ENCODE measurements at regions not wholly inside any gene's neighbourhood (a gene's known extent, or its start where the extent isn't known, plus 50 kb on each side); places are given as distances from the start of the nearest gene placed in this dataset.

DNA sequence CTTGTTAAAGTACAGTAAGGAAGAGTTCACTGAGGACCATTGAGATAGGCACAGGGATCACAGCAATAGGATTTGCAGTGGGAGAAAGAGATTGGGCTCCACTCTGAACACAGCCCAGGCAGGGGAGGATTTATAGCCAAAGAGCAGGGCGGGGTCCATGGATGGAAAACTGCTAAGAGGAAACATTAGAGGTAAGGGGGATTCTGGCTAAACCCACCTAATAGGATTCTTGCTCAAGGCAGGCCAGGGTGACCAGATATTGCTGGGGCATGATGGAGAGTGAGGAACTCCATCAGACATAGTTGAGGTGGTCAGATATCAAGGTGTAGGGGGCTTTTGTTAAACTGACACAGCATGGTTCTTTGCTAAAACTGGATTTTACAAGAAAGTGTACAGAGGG, 372.8 kb downstream of the NPHP4 start:
- TF ChIP-seq EGR1 (IDR thresholded peaks at IDR 0.05; ENCODE audit: low read depth in 2 of 2) (no peak), RXRA (IDR thresholded peaks at IDR 0.05) (no peak), HNF4G (IDR thresholded peaks at IDR 0.05) (no peak), RAD21 (IDR thresholded peaks at IDR 0.05) (no peak), YY1 (IDR thresholded peaks at IDR 0.05) (no peak)
- TF ChIP-seq, protein P1, sequence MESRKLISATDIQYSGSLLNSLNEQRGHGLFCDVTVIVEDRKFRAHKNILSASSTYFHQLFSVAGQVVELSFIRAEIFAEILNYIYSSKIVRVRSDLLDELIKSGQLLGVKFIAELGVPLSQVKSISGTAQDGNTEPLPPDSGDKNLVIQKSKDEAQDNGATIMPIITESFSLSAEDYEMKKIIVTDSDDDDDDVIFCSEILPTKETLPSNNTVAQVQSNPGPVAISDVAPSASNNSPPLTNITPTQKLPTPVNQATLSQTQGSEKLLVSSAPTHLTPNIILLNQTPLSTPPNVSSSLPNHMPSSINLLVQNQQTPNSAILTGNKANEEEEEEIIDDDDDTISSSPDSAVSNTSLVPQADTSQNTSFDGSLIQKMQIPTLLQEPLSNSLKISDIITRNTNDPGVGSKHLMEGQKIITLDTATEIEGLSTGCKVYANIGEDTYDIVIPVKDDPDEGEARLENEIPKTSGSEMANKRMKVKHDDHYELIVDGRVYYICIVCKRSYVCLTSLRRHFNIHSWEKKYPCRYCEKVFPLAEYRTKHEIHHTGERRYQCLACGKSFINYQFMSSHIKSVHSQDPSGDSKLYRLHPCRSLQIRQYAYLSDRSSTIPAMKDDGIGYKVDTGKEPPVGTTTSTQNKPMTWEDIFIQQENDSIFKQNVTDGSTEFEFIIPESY (IDR thresholded peaks at IDR 0.05) = no peak
- TF ChIP-seq, protein P2, sequence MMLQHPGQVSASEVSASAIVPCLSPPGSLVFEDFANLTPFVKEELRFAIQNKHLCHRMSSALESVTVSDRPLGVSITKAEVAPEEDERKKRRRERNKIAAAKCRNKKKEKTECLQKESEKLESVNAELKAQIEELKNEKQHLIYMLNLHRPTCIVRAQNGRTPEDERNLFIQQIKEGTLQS (IDR thresholded peaks at IDR 0.05) = no peak
- DNase-seq (ENCODE audit: low spot score) = no peak
- no peak overlapping the region for H3K9ac ChIP-seq (ENCODE audit: low read depth in 1 of 2, low read length in 2 of 2)
- 81% methylated on average over 1 of the region's 1 CpG for WGBS
- no peaks in the 10 kb centered on the region for H3K36me3 ChIP-seq (ENCODE audit: control insufficient read depth in 4 of 4, insufficient read depth in 3 of 4, low read depth in 1 of 4, low read length in 3 of 4)
- no peaks in the 10 kb centered on the region for H3K9me3 ChIP-seq (ENCODE audit: control insufficient read depth in 4 of 4, low read length in 3 of 4)
- H3K27ac ChIP-seq (ENCODE audit: low read depth in 1 of 2, low read length in 2 of 2) = no peak overlapping the region
- H3K27me3 ChIP-seq (ENCODE audit: control insufficient read depth in 4 of 4, insufficient read depth in 4 of 4, low read length in 3 of 4) = peaks cover 0 to 4% (median 0%) of the 10 kb centered on the region in 4 donors
- no peaks in the 10 kb centered on the region for H3K4me1 ChIP-seq (ENCODE audit: control insufficient read depth in 4 of 4, insufficient read depth in 4 of 4, low read length in 3 of 4)
- no peak overlapping the region for H3K4me3 ChIP-seq (ENCODE audit: low read depth in 1 of 3, low read length in 3 of 3)

DNA sequence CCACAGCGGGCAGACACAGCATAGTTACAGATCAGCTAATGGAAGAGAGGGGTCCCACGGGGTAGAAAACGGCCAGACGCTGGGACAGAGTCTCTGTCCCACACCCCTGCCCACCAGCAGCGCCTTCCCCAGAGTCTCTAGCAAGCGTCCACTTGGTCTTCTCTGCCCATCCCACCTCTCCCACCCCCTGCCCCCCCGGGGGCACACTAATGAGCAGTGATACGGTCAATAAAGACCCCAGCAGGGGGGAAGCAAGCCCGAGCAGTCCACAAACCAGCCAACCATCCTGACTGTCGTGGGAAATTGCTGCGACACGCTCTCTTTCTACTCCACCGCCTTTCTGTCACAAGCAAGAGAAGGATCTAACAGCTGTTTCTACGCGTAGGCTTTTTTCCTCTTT, 374.7 kb downstream of the NPHP4 start:
- Histone ChIP-seq H3K27ac (ENCODE audit: low read depth in 1 of 2, low read length in 2 of 2) (no peak overlapping the region), H3K4me1 (ENCODE audit: control insufficient read depth in 4 of 4, insufficient read depth in 4 of 4, low read length in 3 of 4) (no peaks in the 10 kb centered on the region), H3K27me3 (ENCODE audit: control insufficient read depth in 4 of 4, insufficient read depth in 4 of 4, low read length in 3 of 4) (peaks cover 0 to 6% (median 2%) of the 10 kb centered on the region in 4 donors), H3K9ac (ENCODE audit: low read depth in 1 of 2, low read length in 2 of 2) (no peak overlapping the region), H3K4me3 (ENCODE audit: low read depth in 1 of 3, low read length in 3 of 3) (no peak overlapping the region), H3K36me3 (ENCODE audit: control insufficient read depth in 4 of 4, insufficient read depth in 3 of 4, low read depth in 1 of 4, low read length in 3 of 4) (no peaks in the 10 kb centered on the region), H3K9me3 (ENCODE audit: control insufficient read depth in 4 of 4, low read length in 3 of 4) (peaks cover 0 to 6% (median under 1%) of the 10 kb centered on the region in 4 donors)
- no peak for DNase-seq (ENCODE audit: low spot score)
- 59% methylated on average over 15 of the region's 15 CpGs for WGBS
- no peak for TF ChIP-seq HNF4A (conservative IDR thresholded peaks at IDR 0.05)
- no peak for TF ChIP-seq HNF4G (IDR thresholded peaks at IDR 0.05)
- TF ChIP-seq NR2F2 (IDR thresholded peaks at IDR 0.05) = no peak
- TF ChIP-seq, protein P1 (IDR thresholded peaks at IDR 0.05) = no peak
- TF ChIP-seq RXRA (IDR thresholded peaks at IDR 0.05) = no peak
- no peak for TF ChIP-seq YY1 (IDR thresholded peaks at IDR 0.05)
- no peak for TF ChIP-seq FOXA1 (IDR thresholded peaks at IDR 0.05)
- TF ChIP-seq RAD21 (IDR thresholded peaks at IDR 0.05) = no peak
- TF ChIP-seq, protein P3, sequence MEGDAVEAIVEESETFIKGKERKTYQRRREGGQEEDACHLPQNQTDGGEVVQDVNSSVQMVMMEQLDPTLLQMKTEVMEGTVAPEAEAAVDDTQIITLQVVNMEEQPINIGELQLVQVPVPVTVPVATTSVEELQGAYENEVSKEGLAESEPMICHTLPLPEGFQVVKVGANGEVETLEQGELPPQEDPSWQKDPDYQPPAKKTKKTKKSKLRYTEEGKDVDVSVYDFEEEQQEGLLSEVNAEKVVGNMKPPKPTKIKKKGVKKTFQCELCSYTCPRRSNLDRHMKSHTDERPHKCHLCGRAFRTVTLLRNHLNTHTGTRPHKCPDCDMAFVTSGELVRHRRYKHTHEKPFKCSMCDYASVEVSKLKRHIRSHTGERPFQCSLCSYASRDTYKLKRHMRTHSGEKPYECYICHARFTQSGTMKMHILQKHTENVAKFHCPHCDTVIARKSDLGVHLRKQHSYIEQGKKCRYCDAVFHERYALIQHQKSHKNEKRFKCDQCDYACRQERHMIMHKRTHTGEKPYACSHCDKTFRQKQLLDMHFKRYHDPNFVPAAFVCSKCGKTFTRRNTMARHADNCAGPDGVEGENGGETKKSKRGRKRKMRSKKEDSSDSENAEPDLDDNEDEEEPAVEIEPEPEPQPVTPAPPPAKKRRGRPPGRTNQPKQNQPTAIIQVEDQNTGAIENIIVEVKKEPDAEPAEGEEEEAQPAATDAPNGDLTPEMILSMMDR (IDR thresholded peaks at IDR 0.05; ENCODE audit: low read depth, low read length, missing input control) = no peak

DNA sequence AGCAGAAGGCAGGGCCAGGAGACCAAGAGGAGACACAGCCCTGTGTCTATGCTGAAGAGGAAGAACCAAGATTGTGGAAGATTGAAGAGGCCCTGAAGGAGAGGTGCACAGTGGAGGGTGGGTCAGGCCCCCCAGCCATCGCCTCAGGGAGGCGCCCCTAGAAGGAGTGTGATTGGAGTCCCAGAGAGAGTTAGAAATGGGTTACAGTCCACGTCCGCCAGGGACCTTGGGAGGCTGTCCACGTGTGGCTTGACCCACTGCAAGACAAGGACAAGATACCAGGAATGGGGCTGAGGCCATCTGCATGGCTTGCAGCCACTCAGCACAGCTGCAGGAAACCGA, 375.1 kb downstream of the NPHP4 start:
- no peak overlapping the region for H3K9ac ChIP-seq (ENCODE audit: low read depth in 1 of 2, low read length in 2 of 2)
- H3K36me3 ChIP-seq (ENCODE audit: control insufficient read depth in 4 of 4, insufficient read depth in 3 of 4, low read depth in 1 of 4, low read length in 3 of 4) = no peaks in the 10 kb centered on the region
- no peak for DNase-seq (ENCODE audit: low spot score)
- H3K4me1 ChIP-seq (ENCODE audit: control insufficient read depth in 4 of 4, insufficient read depth in 4 of 4, low read length in 3 of 4) = no peaks in the 10 kb centered on the region
- H3K4me3 ChIP-seq (ENCODE audit: low read depth in 1 of 3, low read length in 3 of 3) = no peak overlapping the region
- WGBS = 65% methylated on average over 6 of the region's 6 CpGs
- TF ChIP-seq SP1 (IDR thresholded peaks at IDR 0.05) = no peak
- TF ChIP-seq, protein P3 (IDR thresholded peaks at IDR 0.05; ENCODE audit: low read depth, low read length, missing input control) = no peak
- no peak for TF ChIP-seq HNF4A (conservative IDR thresholded peaks at IDR 0.05)
- TF ChIP-seq HNF4G (IDR thresholded peaks at IDR 0.05) = no peak
- TF ChIP-seq, protein P2 (IDR thresholded peaks at IDR 0.05) = no peak
- no peak for TF ChIP-seq NR2F2 (IDR thresholded peaks at IDR 0.05)
- TF ChIP-seq TAF1 (conservative IDR thresholded peaks at IDR 0.05) = no peak
- H3K9me3 ChIP-seq (ENCODE audit: control insufficient read depth in 4 of 4, low read length in 3 of 4) = peaks cover 0 to 6% (median under 1%) of the 10 kb centered on the region in 4 donors
- peaks cover 0 to 6% (median 2%) of the 10 kb centered on the region in 4 donors for H3K27me3 ChIP-seq (ENCODE audit: control insufficient read depth in 4 of 4, insufficient read depth in 4 of 4, low read length in 3 of 4)
- no peak overlapping the region for H3K27ac ChIP-seq (ENCODE audit: low read depth in 1 of 2, low read length in 2 of 2)
